Tibial artery (tissue), 4 donors: ENCODE measurements at regions not wholly inside any gene's neighbourhood (a gene's known extent, or its start where the extent isn't known, plus 50 kb on each side); places are given as distances from the start of the nearest gene placed in this dataset.

Experiments used
- DNase-seq, 2 donors: peaks; one replicate each; pipeline ENCODE4 v3.0.0-alpha.2; 2019
- H3K27ac ChIP-seq, 2 donors: fragments of 200-600 bp; sonication (generic) in 1 of 2; 1 replicate in 1 of 2; 2 replicates in 1 of 2; pipeline ENCODE4 v1.5.1; 2018 to 2019; ENCODE audit warnings: mild to moderate bottlenecking in 1 of 2
- H3K27me3 ChIP-seq, 2 donors: fragments of 200-600 bp; sonication (generic) in 1 of 2; one replicate each; pipeline versions ENCODE4 v1.5.1 to v1.6.0; 2016 to 2019
- H3K36me3 ChIP-seq, 3 donors: fragments of 200-600 bp; sonication (generic) in 2 of 3; one replicate each; pipeline ENCODE4 v1.5.1; 2016 to 2019; ENCODE audit warnings: mild to moderate bottlenecking in 2 of 3
- H3K4me1 ChIP-seq, 4 donors: fragments of 200-600 bp; sonication (generic) in 2 of 4; 1 replicate in 3 of 4; 2 replicates in 1 of 4; pipeline ENCODE4 v1.5.1; 2016 to 2019
- H3K4me3 ChIP-seq, 2 donors: fragments of 200-600 bp; sonication (generic) in 1 of 2; 1 replicate in 1 of 2; 2 replicates in 1 of 2; pipeline ENCODE4 v1.5.1; 2018 to 2019; ENCODE audit warnings: mild to moderate bottlenecking in 2 of 2
- H3K9me3 ChIP-seq, 3 donors: fragments of 200-600 bp; sonication (generic) in 1 of 3; one replicate each; pipeline ENCODE4 v1.5.1; 2016 to 2019
- intact Hi-C: fragments of 100-400 bp; cut with DNase I; formaldehyde crosslinking; loops from one replicate; pipeline ENCODE4 v1.15.0; 2023; ENCODE audit warnings: low total_unique reads
- TF ChIP-seq, protein P1 (sequence below), 2 experiments: fragments of 200-600 bp in 1 of 2; fragments of 450-650 bp in 1 of 2; IDR thresholded peaks; one replicate each; pipeline ENCODE4 v1.5.1; 2017 to 2019; ENCODE audit warnings: antibody characterized with exemption in 2 of 2, mild to moderate bottlenecking in 1 of 2, moderate library complexity in 1 of 2

DNA sequence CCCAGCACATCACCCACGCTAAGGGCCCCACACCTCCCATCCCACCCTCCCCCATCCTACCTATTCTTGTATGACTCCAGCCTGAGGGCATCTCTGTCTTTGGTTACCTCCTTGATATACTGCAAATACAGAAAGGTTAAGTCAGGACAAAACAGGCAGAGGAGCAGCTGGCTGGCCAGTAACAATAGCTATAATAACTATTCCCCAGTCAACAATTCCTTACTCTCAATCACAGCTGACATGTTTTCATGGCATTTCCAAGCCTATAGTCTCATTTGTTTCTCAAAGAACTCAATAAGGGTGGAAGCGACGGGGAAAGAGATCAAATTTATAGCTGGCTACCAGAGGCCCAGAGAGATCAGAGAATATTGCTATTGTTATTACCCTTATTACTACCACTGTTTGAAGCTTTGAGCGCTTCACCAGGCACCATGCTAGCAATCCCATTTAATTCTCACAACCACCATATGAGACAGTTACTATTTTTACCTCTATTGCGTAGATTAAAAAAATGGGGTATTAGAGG is 93.0 kb upstream of the C2CD4B start:
- Histone ChIP-seq H3K27me3 (peaks cover 0 to 3% of the 10 kb centered on the region in 2 donors), H3K4me3 (no peak overlapping the region), H3K4me1 (no peaks in the 10 kb centered on the region), H3K27ac (no peak overlapping the region), H3K9me3 (peaks cover 13 to 23% (median 13%) of the 10 kb centered on the region in 3 donors), H3K36me3 (no peaks in the 10 kb centered on the region)
- intact Hi-C loops = no loop called here
- TF ChIP-seq, protein P1, sequence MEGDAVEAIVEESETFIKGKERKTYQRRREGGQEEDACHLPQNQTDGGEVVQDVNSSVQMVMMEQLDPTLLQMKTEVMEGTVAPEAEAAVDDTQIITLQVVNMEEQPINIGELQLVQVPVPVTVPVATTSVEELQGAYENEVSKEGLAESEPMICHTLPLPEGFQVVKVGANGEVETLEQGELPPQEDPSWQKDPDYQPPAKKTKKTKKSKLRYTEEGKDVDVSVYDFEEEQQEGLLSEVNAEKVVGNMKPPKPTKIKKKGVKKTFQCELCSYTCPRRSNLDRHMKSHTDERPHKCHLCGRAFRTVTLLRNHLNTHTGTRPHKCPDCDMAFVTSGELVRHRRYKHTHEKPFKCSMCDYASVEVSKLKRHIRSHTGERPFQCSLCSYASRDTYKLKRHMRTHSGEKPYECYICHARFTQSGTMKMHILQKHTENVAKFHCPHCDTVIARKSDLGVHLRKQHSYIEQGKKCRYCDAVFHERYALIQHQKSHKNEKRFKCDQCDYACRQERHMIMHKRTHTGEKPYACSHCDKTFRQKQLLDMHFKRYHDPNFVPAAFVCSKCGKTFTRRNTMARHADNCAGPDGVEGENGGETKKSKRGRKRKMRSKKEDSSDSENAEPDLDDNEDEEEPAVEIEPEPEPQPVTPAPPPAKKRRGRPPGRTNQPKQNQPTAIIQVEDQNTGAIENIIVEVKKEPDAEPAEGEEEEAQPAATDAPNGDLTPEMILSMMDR (IDR thresholded peaks at IDR 0.05) = no peak
- DNase-seq = no peak

DNA sequence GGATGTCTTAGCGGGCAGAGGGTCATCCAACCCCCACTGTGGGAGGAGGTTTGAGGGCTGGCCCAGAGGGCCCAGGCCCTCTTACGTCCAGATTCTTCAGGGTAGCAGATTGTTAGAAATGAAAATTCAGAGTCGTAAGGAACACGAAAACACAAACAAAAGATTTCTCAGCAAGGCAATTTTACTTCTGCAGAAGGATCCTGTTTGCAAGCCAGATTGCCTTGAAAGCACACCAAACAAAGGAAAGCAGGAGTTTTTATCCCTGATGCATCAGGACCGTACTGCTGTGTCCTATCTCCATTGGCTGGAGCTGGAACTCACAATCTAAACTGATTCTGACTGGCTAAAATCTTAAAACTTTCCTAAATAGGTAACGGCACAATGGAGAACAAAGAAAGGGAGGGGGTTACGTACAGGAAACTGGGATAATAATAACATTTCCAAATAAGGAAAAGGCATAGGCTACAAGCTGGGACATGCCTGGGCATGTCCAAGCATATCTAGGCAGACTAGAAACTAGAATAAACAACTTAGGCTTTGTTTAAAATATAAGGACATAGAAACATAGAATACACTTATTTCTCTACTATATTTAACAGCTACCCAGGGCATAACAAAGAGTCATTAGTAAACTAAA is 97.3 kb upstream of the C2CD4B start:
- Histone ChIP-seq H3K27me3 (no peaks in the 10 kb centered on the region), H3K4me1 (no peaks in the 10 kb centered on the region), H3K9me3 (peaks cover 17 to 47% (median 32%) of the 10 kb centered on the region in 3 donors), H3K4me3 (no peak overlapping the region), H3K36me3 (no peaks in the 10 kb centered on the region), H3K27ac (no peak overlapping the region)
- DNase-seq = no peak
- TF ChIP-seq, protein P1 (IDR thresholded peaks at IDR 0.05) = no peak
- intact Hi-C loops = no loop called here

DNA sequence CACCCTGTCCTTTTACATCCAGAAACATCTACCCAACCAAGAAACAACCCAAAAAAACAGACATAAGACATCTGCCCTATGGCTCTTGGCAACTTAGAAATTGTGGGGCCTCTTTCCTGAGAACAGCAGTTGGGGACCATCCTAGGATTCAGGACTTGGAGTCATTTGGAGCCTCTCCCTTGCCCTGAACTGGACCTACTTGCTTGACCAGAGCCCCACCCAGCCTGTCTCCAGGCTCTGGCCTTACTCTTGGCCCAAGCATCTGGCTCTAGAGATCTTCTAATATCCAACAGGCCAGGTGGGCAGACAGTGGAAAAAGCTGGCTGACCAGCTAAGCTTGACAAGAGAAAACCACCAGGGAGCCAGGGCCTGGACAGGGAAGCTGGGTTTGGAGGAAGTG is 99.1 kb upstream of the C2CD4B start:
- Histone ChIP-seq H3K36me3 (peaks cover 0 to 3% (median 0%) of the 10 kb centered on the region in 3 donors), H3K27ac (no peak overlapping the region), H3K4me1 (no peaks in the 10 kb centered on the region), H3K4me3 (no peak overlapping the region), H3K9me3 (peaks cover 20 to 63% (median 40%) of the 10 kb centered on the region in 3 donors), H3K27me3 (no peaks in the 10 kb centered on the region)
- TF ChIP-seq, protein P1 (IDR thresholded peaks at IDR 0.05) = no peak
- DNase-seq = no peak
- intact Hi-C loops = no loop called here

DNA sequence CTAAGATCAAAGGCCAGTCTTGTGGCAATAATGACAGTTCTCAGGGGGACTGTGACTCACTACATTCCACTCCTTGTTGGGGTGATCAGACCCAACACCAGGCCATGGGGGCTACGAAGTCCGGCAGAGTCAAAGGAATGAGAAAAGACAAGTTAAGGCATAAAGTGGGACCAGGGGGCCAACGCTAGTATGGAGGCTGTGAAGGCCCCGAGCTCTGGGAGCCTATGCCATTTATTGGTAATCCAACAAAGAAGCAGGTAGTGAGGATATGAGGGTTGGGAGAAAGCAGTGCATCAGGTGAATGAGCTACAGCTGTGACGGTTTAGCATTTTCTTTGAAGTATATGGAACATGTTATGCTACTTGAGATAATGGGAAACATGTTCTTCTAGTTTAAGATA is 104.4 kb upstream of the C2CD4B start:
- no peak for DNase-seq
- Histone ChIP-seq H3K27ac (no peak overlapping the region), H3K36me3 (peaks cover 0 to 9% (median 7%) of the 10 kb centered on the region in 3 donors), H3K9me3 (peaks cover 19 to 47% (median 31%) of the 10 kb centered on the region in 3 donors), H3K27me3 (peaks cover 0 to 5% of the 10 kb centered on the region in 2 donors), H3K4me3 (no peak overlapping the region), H3K4me1 (no peaks in the 10 kb centered on the region)
- intact Hi-C loops = no loop called here
- TF ChIP-seq, protein P1 (IDR thresholded peaks at IDR 0.05) = no peak

DNA sequence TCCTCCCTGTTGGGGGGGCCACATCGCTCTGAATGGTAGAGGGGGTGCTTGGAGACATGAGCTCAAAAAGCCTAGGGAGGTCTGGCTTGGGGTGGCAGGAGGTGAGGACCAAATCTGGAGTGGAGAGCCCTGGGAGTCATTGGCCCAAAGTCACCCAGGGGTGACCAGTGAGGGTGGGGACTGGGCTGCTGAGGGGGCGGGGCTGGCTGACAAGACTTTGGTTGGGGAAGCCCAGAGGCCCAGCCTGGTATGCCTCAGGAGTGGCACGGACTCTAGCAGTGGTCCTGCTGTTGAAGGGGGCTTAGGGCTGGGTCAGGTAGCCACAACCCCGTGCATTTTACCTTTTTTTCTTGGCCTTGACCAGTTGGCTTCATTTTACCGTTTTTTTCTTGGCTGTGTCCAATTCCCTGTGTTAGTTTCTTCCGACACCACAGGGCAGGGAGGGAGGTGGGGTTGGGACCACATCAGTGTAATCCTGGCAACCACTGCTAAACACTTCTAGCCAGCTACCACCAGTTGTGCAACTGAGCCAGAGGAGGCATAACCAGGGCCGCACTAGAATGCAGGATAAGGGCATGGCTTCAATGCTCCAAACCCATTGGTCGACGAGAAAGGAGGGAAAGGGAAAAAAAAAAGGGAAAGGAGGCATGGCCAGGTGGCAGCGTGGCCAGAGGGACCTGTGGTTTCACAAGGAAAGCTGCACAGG is 105.3 kb upstream of the C2CD4B start:
- H3K4me1 ChIP-seq = no peaks in the 10 kb centered on the region
- H3K36me3 ChIP-seq = peaks cover 0 to 9% (median 7%) of the 10 kb centered on the region in 3 donors
- H3K27ac ChIP-seq = no peak overlapping the region
- H3K27me3 ChIP-seq = peaks cover 0 to 5% of the 10 kb centered on the region in 2 donors
- peaks cover 19 to 47% (median 31%) of the 10 kb centered on the region in 3 donors for H3K9me3 ChIP-seq
- no peak for DNase-seq
- intact Hi-C loops = no loop called here
- TF ChIP-seq, protein P1 (IDR thresholded peaks at IDR 0.05) = no peak
- H3K4me3 ChIP-seq = no peak overlapping the region
